SK-N-SH (cell line): ENCODE measurements at regions not wholly inside any gene's neighbourhood (a gene's known extent, or its start where the extent isn't known, plus 50 kb on each side); places are given as distances from the start of the nearest gene placed in this dataset.

Source experiments
- CTCF ChIA-PET: fragments of 300-600, 350-600 bp; formaldehyde crosslinking; extraction: SDS; loops from one replicate; lab custom pipeline; 2021; lab: Yijun Ruan, JAX
- POLR2A ChIA-PET: fragments of 350-600 bp; sonication (Branson Sonifier 250); formaldehyde crosslinking; extraction: SDS; loops from one replicate; lab custom pipeline; 2020; ENCODE audit warnings: antibody characterized with exemption, inconsistent platforms; lab: Yijun Ruan, JAX
- DNase-seq: peaks from one replicate; pipeline ENCODE4 v3.0.0; 2012
- H2AFZ ChIP-seq: fragments of 200-600 bp; sonication (generic); 2 replicates; pipeline ENCODE4 v1.8.1; 2016; ENCODE audit warnings: antibody characterized with exemption, mild to moderate bottlenecking, low read depth
- H3F3A ChIP-seq: fragments of 200-600 bp; sonication (generic); replicated peaks from 2 replicates; pipeline ENCODE3; 2016; ENCODE audit warnings: antibody characterized with exemption, mild to moderate bottlenecking; ENCODE audit not compliant: insufficient read depth
- H3K27ac ChIP-seq, 2 experiments: fragments of 200-500 bp in 1 of 2; fragments of 200-600 bp in 1 of 2; sonication (Bioruptor generic) in 1 of 2; sonication (generic), shearing (Covaris generic) in 1 of 2; 2 replicates each; pipeline versions ENCODE4 v1.5.1 to v1.6.1; 2014 to 2016; ENCODE audit warnings: low read depth in 2 of 2, inconsistent platforms in 1 of 2, low read length in 1 of 2, mild to moderate bottlenecking in 1 of 2, mixed read lengths in 1 of 2
- H3K27me3 ChIP-seq: fragments of 200-600 bp; sonication (generic), shearing (Covaris generic); 2 replicates; pipeline ENCODE4 v1.6.1; 2016; ENCODE audit warnings: mixed run types; ENCODE audit not compliant: insufficient read depth
- H3K36me3 ChIP-seq, 2 experiments: fragments of 200-500 bp in 1 of 2; fragments of 200-600 bp in 1 of 2; sonication (Bioruptor generic) in 1 of 2; sonication (generic) in 1 of 2; replicated peaks in 1 of 2; 2 replicates each; pipeline versions ENCODE3 to v1.5.1; 2014 to 2016; ENCODE audit warnings: low read length in 1 of 2, mild to moderate bottlenecking in 1 of 2; ENCODE audit not compliant: insufficient read depth in 2 of 2, control insufficient read depth in 1 of 2
- H3K4me1 ChIP-seq, 2 experiments: fragments of 200-500 bp in 1 of 2; fragments of 200-600 bp in 1 of 2; sonication (Bioruptor generic) in 1 of 2; sonication (generic), shearing (Covaris generic) in 1 of 2; 2 replicates each; pipeline versions ENCODE4 v1.5.1 to v1.6.1; 2014 to 2016; ENCODE audit warnings: low read depth in 1 of 2, low read length in 1 of 2, mixed run types in 1 of 2; ENCODE audit not compliant: insufficient read depth in 2 of 2, control insufficient read depth in 1 of 2
- H3K4me2 ChIP-seq: fragments of 200-600 bp; sonication (generic), shearing (Covaris generic); 2 replicates; pipeline ENCODE4 v1.6.1; 2017; ENCODE audit warnings: mixed run types
- H3K4me3 ChIP-seq, 2 experiments: fragments of 200-500 bp in 1 of 2; fragments of 200-600 bp in 1 of 2; sonication (Bioruptor generic) in 1 of 2; sonication (generic), shearing (Covaris generic) in 1 of 2; 2 replicates each; pipeline versions ENCODE4 v1.5.1 to v1.8.1; 2014 to 2016; ENCODE audit warnings: low read depth in 2 of 2, inconsistent platforms in 1 of 2, low read length in 1 of 2, mild to moderate bottlenecking in 1 of 2, mixed read lengths in 1 of 2, moderate library complexity in 1 of 2
- H3K79me2 ChIP-seq: fragments of 200-600 bp; sonication (generic); 2 replicates; pipeline ENCODE4 v1.8.1; 2017; ENCODE audit warnings: mild to moderate bottlenecking; ENCODE audit not compliant: insufficient read depth
- H3K9ac ChIP-seq: fragments of 200-600 bp; sonication (generic); 2 replicates; pipeline ENCODE4 v1.6.1; 2017; ENCODE audit warnings: mixed run types
- H3K9me2 ChIP-seq: fragments of 200-600 bp; sonication (generic); 2 replicates; pipeline ENCODE4 v1.6.1; 2017; ENCODE audit warnings: mixed run types
- H3K9me3 ChIP-seq: fragments of 200-600 bp; sonication (generic); 2 replicates; pipeline ENCODE4 v1.6.1; 2017; ENCODE audit warnings: mixed run types, mild to moderate bottlenecking, moderate library complexity
- H4K20me1 ChIP-seq: fragments of 200-600 bp; sonication (generic); 2 replicates; pipeline ENCODE4 v1.6.1; 2017; ENCODE audit warnings: mild to moderate bottlenecking, mixed run types; ENCODE audit not compliant: insufficient read depth
- CHD2 ChIP-seq: fragments of 150-350 bp; IDR thresholded peaks from 2 replicates; pipeline ENCODE4 v1.6.1; 2018; ENCODE audit warnings: low read length; ENCODE audit not compliant: partially characterized antibody
- EP300 ChIP-seq, 2 experiments: IDR thresholded peaks; 2 replicates each; pipeline versions ENCODE4 v1.4.0 to v1.6.1; 2012; ENCODE audit warnings: borderline replicate concordance in 1 of 2, low read depth in 1 of 2, low read length in 1 of 2
- FOXJ3 ChIP-seq: sonication (generic); formaldehyde crosslinking; IDR thresholded peaks from 2 replicates; pipeline ENCODE4 v1.5.1; 2020; ENCODE audit warnings: mild to moderate bottlenecking, missing genetic modification reagents
- GATA2 ChIP-seq: sonication (generic); formaldehyde crosslinking; IDR thresholded peaks from 2 replicates; pipeline ENCODE4 v1.5.0; 2020; ENCODE audit warnings: mild to moderate bottlenecking, missing genetic modification reagents
- IRF3 ChIP-seq: fragments of 150-350 bp; IDR thresholded peaks from 2 replicates; pipeline ENCODE4 v1.6.1; 2016; ENCODE audit warnings: mild to moderate bottlenecking, low read depth, low read length
- JUND ChIP-seq: IDR thresholded peaks from 2 replicates; pipeline ENCODE4 v1.4.0; 2012
- NRF1 ChIP-seq: IDR thresholded peaks from 2 replicates; pipeline ENCODE4 v1.6.1; 2012; ENCODE audit warnings: low read depth, mild to moderate bottlenecking, low read length
- RAD21 ChIP-seq: IDR thresholded peaks from 2 replicates; pipeline ENCODE4 v1.6.1; 2012; ENCODE audit warnings: mild to moderate bottlenecking, low read length
- RCOR1 ChIP-seq: fragments of 150-350 bp; IDR thresholded peaks from 2 replicates; pipeline ENCODE4 v1.6.1; 2017; ENCODE audit warnings: antibody characterized with exemption, low read length
- RXRA ChIP-seq: IDR thresholded peaks from 2 replicates; pipeline ENCODE4 v1.4.0; 2012; ENCODE audit warnings: low read depth, mild to moderate bottlenecking, borderline replicate concordance
- SMC3 ChIP-seq: IDR thresholded peaks from 2 replicates; pipeline ENCODE4 v1.6.1; 2012; ENCODE audit warnings: low read depth, low read length, improper control_type of control experiment
- TCF12 ChIP-seq: IDR thresholded peaks from 2 replicates; pipeline ENCODE4 v1.4.0; 2012
- WGBS: methylation state at CpG from one replicate; pipeline ENCODE4 v1.1.6; 2017; ENCODE audit warnings: low lambda C conversion rate; 5-methylcytosine and 5-hydroxymethylcytosine counted together
- TF ChIP-seq, protein P1 (sequence below): IDR thresholded peaks from 2 replicates; pipeline ENCODE4 v1.4.0; 2012; ENCODE audit warnings: low read depth
- TF ChIP-seq, protein P2 (sequence below): IDR thresholded peaks from 2 replicates; pipeline ENCODE4; 2012
- TF ChIP-seq, protein P3 (sequence below): IDR thresholded peaks from 2 replicates; pipeline ENCODE4 v1.6.1; 2012; ENCODE audit warnings: mild to moderate bottlenecking, low read depth, low read length, moderate library complexity
- TF ChIP-seq, protein P4 (sequence below): fragments of 150-350 bp; IDR thresholded peaks from 2 replicates; pipeline ENCODE4 v1.6.1; 2017; ENCODE audit warnings: antibody characterized with exemption, low read length, low read depth, borderline replicate concordance

DNA sequence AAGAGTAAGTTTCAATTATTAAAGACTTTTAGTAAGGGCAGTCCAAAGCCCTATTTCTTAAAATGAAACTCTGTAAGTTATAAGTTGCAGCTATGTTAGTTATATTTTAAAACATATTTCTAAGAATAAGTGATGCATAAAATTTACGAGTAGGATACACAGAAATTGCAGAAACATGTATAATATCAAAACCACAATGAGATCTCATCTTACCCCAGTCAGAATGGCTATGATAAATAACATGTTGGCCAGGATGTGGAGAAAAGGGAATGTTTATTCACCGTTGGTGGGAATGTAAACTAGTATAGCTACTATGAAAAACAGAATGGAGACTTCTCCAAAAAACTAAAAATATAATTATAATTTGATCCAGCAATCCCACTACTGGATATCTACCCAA, 201.2 kb downstream of the CBLN2 start (continued):
- TF ChIP-seq, protein P1, sequence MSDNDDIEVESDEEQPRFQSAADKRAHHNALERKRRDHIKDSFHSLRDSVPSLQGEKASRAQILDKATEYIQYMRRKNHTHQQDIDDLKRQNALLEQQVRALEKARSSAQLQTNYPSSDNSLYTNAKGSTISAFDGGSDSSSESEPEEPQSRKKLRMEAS = no peak
- TF ChIP-seq CHD2 (no peak), TCF12 (peak; percentile 82), NRF1 (no peak)
- TF ChIP-seq, protein P2, sequence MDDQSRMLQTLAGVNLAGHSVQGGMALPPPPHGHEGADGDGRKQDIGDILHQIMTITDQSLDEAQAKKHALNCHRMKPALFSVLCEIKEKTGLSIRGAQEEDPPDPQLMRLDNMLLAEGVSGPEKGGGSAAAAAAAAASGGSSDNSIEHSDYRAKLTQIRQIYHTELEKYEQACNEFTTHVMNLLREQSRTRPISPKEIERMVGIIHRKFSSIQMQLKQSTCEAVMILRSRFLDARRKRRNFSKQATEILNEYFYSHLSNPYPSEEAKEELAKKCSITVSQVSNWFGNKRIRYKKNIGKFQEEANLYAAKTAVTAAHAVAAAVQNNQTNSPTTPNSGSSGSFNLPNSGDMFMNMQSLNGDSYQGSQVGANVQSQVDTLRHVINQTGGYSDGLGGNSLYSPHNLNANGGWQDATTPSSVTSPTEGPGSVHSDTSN = peak; percentile 39; the same call in 1 of the 2 replicates

DNA sequence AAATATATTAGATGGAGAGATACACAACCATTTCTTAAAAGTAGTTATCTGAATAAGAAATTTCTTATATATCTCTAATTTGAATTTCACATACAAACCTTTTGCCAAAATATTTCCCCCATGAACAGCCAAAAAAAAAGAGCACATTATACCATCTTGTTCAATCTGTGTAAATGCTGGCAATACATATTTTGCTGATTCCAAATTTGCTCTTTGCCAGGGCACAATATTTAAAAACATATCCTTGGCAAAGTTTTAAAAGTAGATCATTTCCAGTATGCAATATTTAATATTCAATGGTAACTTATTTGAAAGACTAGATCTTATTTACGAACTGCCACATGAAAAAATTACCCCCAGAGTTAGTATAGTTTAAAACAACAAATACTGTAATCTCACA, 204.2 kb downstream of the CBLN2 start:
- CTCF ChIA-PET = no interaction called here
- Histone ChIP-seq H2AFZ (no peak overlapping the region), H3K9me2 (no peaks in the 10 kb centered on the region; the same call in 1 of the 2 replicates), H3K27me3 (no peaks in the 10 kb centered on the region), H3F3A (no peaks in the 10 kb centered on the region), H3K9me3 (no peaks in the 10 kb centered on the region), H3K4me1 (no peaks in the 10 kb centered on the region; a peak in 2 of 4 replicates), H3K79me2 (no peaks in the 10 kb centered on the region), H4K20me1 (no peaks in the 10 kb centered on the region), H3K4me2 (no peak overlapping the region), H3K9ac (no peak overlapping the region), H3K4me3 (no peak overlapping the region), H3K36me3 (no peaks in the 10 kb centered on the region), H3K27ac (no peak overlapping the region)
- 58% methylated on average over 1 of the region's 1 CpG for WGBS
- no peak for TF ChIP-seq SMC3
- TF ChIP-seq FOXJ3 = no peak
- TF ChIP-seq RAD21 = no peak
- POLR2A ChIA-PET = no interaction called here
- no peak for DNase-seq

GRCh38 chr18:72336786-72337185, 207.4 kb downstream of the CBLN2 start:
- Histone ChIP-seq H3K9me2 (no peaks in the 10 kb centered on the region), H3K79me2 (no peaks in the 10 kb centered on the region), H3K4me1 (no peaks in the 10 kb centered on the region), H3K4me3 (no peak overlapping the region), H2AFZ (no peak overlapping the region), H3K36me3 (no peaks in the 10 kb centered on the region), H3K27me3 (no peaks in the 10 kb centered on the region), H3K4me2 (no peak overlapping the region), H4K20me1 (no peaks in the 10 kb centered on the region), H3K9me3 (no peaks in the 10 kb centered on the region), H3F3A (no peaks in the 10 kb centered on the region), H3K27ac (no peak overlapping the region), H3K9ac (no peak overlapping the region)
- TF ChIP-seq GATA2 (CRISPR knock-in tag) (no peak), SMC3 (no peak), JUND (no peak), IRF3 (no peak), RXRA (no peak), EP300 (IDR thresholded peaks at IDR 0.05; ENCODE audit: borderline replicate concordance in 1 of 2, low read depth in 1 of 2, low read length in 1 of 2) (no peak), RCOR1 (no peak), FOXJ3 (no peak)
- TF ChIP-seq, protein P3, sequence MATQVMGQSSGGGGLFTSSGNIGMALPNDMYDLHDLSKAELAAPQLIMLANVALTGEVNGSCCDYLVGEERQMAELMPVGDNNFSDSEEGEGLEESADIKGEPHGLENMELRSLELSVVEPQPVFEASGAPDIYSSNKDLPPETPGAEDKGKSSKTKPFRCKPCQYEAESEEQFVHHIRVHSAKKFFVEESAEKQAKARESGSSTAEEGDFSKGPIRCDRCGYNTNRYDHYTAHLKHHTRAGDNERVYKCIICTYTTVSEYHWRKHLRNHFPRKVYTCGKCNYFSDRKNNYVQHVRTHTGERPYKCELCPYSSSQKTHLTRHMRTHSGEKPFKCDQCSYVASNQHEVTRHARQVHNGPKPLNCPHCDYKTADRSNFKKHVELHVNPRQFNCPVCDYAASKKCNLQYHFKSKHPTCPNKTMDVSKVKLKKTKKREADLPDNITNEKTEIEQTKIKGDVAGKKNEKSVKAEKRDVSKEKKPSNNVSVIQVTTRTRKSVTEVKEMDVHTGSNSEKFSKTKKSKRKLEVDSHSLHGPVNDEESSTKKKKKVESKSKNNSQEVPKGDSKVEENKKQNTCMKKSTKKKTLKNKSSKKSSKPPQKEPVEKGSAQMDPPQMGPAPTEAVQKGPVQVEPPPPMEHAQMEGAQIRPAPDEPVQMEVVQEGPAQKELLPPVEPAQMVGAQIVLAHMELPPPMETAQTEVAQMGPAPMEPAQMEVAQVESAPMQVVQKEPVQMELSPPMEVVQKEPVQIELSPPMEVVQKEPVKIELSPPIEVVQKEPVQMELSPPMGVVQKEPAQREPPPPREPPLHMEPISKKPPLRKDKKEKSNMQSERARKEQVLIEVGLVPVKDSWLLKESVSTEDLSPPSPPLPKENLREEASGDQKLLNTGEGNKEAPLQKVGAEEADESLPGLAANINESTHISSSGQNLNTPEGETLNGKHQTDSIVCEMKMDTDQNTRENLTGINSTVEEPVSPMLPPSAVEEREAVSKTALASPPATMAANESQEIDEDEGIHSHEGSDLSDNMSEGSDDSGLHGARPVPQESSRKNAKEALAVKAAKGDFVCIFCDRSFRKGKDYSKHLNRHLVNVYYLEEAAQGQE = no peak
- TF ChIP-seq, protein P2 = no peak
- TF ChIP-seq, protein P4, sequence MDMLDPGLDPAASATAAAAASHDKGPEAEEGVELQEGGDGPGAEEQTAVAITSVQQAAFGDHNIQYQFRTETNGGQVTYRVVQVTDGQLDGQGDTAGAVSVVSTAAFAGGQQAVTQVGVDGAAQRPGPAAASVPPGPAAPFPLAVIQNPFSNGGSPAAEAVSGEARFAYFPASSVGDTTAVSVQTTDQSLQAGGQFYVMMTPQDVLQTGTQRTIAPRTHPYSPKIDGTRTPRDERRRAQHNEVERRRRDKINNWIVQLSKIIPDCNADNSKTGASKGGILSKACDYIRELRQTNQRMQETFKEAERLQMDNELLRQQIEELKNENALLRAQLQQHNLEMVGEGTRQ = no peak
- ChIA-PET CTCF (interaction anchor here (1.2 kb wide), 1 partner anchor 12 kb away, joined by 3 read pairs; no protein-coding TSS in a partner anchor), POLR2A (no interaction called here)
- no peak for DNase-seq
